GM19328 (cell line): ENCODE measurements at regions not wholly inside any gene's neighbourhood (a gene's known extent, or its start where the extent isn't known, plus 50 kb on each side); places are given as distances from the start of the nearest gene placed in this dataset.

Experiments
- ATAC-seq: cut with Tn5 transposase; IDR thresholded peaks from one replicate; pipeline ENCODE4 v1.9.1; 2021; ENCODE audit warnings: mild to moderate bottlenecking, moderate library complexity; ENCODE audit not compliant: unreplicated experiment

- ATAC-seq, result no peak
Observed at GRCh38 chr9:87236546-87236945, 261.1 kb upstream of the DAPK1 start.

- ATAC-seq, result no peak
Observed at GRCh38 chr9:87237336-87237735, 260.3 kb upstream of the DAPK1 start.

- ATAC-seq, result no peak
Observed at GRCh38 chr9:87238545-87238944, 259.1 kb upstream of the DAPK1 start.

GRCh38 chr9:87239312-87239711 is 258.4 kb upstream of the DAPK1 start:
- no peak for ATAC-seq

- ATAC-seq, result no peak
Observed at GRCh38 chr9:87243602-87244001, 254.1 kb upstream of the DAPK1 start.

GRCh38 chr9:87245271-87245670 is 252.4 kb upstream of the DAPK1 start:
- no peak for ATAC-seq

- no peak for ATAC-seq
Observed at GRCh38 chr9:87247097-87247496, 250.6 kb upstream of the DAPK1 start.

- no peak for ATAC-seq
Observed at GRCh38 chr9:87249029-87249428, 248.6 kb upstream of the DAPK1 start.

GRCh38 chr9:87250205-87250604 is 247.5 kb upstream of the DAPK1 start:
- no peak for ATAC-seq

GRCh38 chr9:87255431-87256155 is 242.1 kb upstream of the DAPK1 start:
- ATAC-seq, result no peak

- no peak for ATAC-seq
Observed at GRCh38 chr9:87256973-87257372, 240.7 kb upstream of the DAPK1 start.

GRCh38 chr9:87259543-87260518 is 237.8 kb upstream of the DAPK1 start:
- ATAC-seq, result no peak

GRCh38 chr9:87263291-87263690 is 234.4 kb upstream of the DAPK1 start:
- ATAC-seq, result no peak

GRCh38 chr9:87266697-87267096 is 231.0 kb upstream of the DAPK1 start:
- ATAC-seq, result no peak

- ATAC-seq, result no peak
Observed at GRCh38 chr9:87267251-87268070, 230.2 kb upstream of the DAPK1 start.

GRCh38 chr9:87269296-87270176 is 228.1 kb upstream of the DAPK1 start:
- ATAC-seq, result no peak

GRCh38 chr9:87270221-87270847 is 227.3 kb upstream of the DAPK1 start:
- no peak for ATAC-seq

- ATAC-seq, result no peak
Observed at GRCh38 chr9:87270848-87271234, 226.8 kb upstream of the DAPK1 start.

- ATAC-seq, result no peak
Observed at GRCh38 chr9:87271696-87272477, 225.8 kb upstream of the DAPK1 start.
